ENCODE measurements at regions not wholly inside any gene's neighbourhood (a gene's known extent, or its start where the extent isn't known, plus 50 kb on each side); places are given as distances from the start of the nearest gene placed in this dataset.

- Histone ChIP-seq H3K4me3 (IDR thresholded peaks at IDR 0.05; ENCODE audit: insufficient read depth, low read depth, low read length) (no peak overlapping the region), H3K36me3 (ENCODE audit: insufficient read depth) (no peaks in the 10 kb centered on the region), H3K4me1 (ENCODE audit: low read depth, poor library complexity, severe bottlenecking) (no peaks in the 10 kb centered on the region), H3K9ac (no peak overlapping the region), H4K20me1 (ENCODE audit: insufficient read depth) (no peaks in the 10 kb centered on the region), H3K79me2 (ENCODE audit: insufficient read depth, low read depth) (no peaks in the 10 kb centered on the region), H2AFZ (ENCODE audit: low read depth) (no peak overlapping the region), H3K4me2 (no peak overlapping the region), H3K27me3 (ENCODE audit: insufficient read depth, low read depth) (no peaks in the 10 kb centered on the region), H3K27ac (no peak overlapping the region)
- TF ChIP-seq, protein P1, sequence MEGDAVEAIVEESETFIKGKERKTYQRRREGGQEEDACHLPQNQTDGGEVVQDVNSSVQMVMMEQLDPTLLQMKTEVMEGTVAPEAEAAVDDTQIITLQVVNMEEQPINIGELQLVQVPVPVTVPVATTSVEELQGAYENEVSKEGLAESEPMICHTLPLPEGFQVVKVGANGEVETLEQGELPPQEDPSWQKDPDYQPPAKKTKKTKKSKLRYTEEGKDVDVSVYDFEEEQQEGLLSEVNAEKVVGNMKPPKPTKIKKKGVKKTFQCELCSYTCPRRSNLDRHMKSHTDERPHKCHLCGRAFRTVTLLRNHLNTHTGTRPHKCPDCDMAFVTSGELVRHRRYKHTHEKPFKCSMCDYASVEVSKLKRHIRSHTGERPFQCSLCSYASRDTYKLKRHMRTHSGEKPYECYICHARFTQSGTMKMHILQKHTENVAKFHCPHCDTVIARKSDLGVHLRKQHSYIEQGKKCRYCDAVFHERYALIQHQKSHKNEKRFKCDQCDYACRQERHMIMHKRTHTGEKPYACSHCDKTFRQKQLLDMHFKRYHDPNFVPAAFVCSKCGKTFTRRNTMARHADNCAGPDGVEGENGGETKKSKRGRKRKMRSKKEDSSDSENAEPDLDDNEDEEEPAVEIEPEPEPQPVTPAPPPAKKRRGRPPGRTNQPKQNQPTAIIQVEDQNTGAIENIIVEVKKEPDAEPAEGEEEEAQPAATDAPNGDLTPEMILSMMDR (conservative IDR thresholded peaks at IDR 0.05; ENCODE audit: low read depth, low read length) = no peak
Observed at GRCh38 chr18:41853280-41853679, 101.8 kb upstream of the PIK3C3 start.

- no peaks in the 10 kb centered on the region for H3K36me3 ChIP-seq (ENCODE audit: insufficient read depth)
- H3K4me2 ChIP-seq = no peak overlapping the region
- no peak overlapping the region for H3K27ac ChIP-seq
- H3K4me1 ChIP-seq (ENCODE audit: low read depth, poor library complexity, severe bottlenecking) = no peaks in the 10 kb centered on the region
- H2AFZ ChIP-seq (ENCODE audit: low read depth) = no peak overlapping the region
- H3K9ac ChIP-seq = no peak overlapping the region
- no peaks in the 10 kb centered on the region for H4K20me1 ChIP-seq (ENCODE audit: insufficient read depth)
- TF ChIP-seq, protein P1 (conservative IDR thresholded peaks at IDR 0.05; ENCODE audit: low read depth, low read length) = no peak
- H3K4me3 ChIP-seq (IDR thresholded peaks at IDR 0.05; ENCODE audit: insufficient read depth, low read depth, low read length) = no peak overlapping the region
- H3K27me3 ChIP-seq (ENCODE audit: insufficient read depth, low read depth) = no peaks in the 10 kb centered on the region
- no peaks in the 10 kb centered on the region for H3K79me2 ChIP-seq (ENCODE audit: insufficient read depth, low read depth)
Observed at GRCh38 chr18:41850781-41851180, 104.3 kb upstream of the PIK3C3 start.

GRCh38 chr18:41849632-41850031 is 105.4 kb upstream of the PIK3C3 start:
- Histone ChIP-seq H3K9ac (no peak overlapping the region), H3K4me1 (ENCODE audit: low read depth, poor library complexity, severe bottlenecking) (no peaks in the 10 kb centered on the region), H3K4me2 (no peak overlapping the region), H3K4me3 (IDR thresholded peaks at IDR 0.05; ENCODE audit: insufficient read depth, low read depth, low read length) (no peak overlapping the region), H2AFZ (ENCODE audit: low read depth) (no peak overlapping the region), H3K27ac (no peak overlapping the region), H4K20me1 (ENCODE audit: insufficient read depth) (no peaks in the 10 kb centered on the region), H3K36me3 (ENCODE audit: insufficient read depth) (no peaks in the 10 kb centered on the region), H3K79me2 (ENCODE audit: insufficient read depth, low read depth) (no peaks in the 10 kb centered on the region), H3K27me3 (ENCODE audit: insufficient read depth, low read depth) (no peaks in the 10 kb centered on the region)
- TF ChIP-seq, protein P1 (conservative IDR thresholded peaks at IDR 0.05; ENCODE audit: low read depth, low read length) = no peak

DNA sequence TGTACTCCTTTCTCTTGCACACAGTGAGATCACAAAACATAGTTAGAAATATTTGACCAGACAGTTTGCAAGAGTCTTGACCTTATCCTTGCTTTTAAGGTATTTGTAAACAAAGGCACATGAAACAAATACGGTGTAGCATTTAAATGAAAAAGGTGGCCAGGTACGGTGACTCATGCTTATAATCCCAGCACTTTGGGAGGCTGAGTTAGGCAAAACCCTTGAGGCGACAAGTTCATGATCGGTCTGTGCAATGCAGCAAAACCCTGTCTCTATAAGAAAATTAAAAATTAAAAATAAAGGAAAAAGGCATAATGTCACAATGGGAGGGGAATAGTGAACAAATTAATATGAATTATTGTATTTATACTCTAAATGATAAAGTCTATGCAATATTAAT is 109.5 kb upstream of the PIK3C3 start:
- H3K9ac ChIP-seq = no peak overlapping the region
- no peak overlapping the region for H3K4me2 ChIP-seq
- no peak overlapping the region for H3K4me3 ChIP-seq (IDR thresholded peaks at IDR 0.05; ENCODE audit: insufficient read depth, low read depth, low read length)
- H3K4me1 ChIP-seq (ENCODE audit: low read depth, poor library complexity, severe bottlenecking) = no peaks in the 10 kb centered on the region
- H2AFZ ChIP-seq (ENCODE audit: low read depth) = no peak overlapping the region
- no peaks in the 10 kb centered on the region for H3K27me3 ChIP-seq (ENCODE audit: insufficient read depth, low read depth)
- H3K79me2 ChIP-seq (ENCODE audit: insufficient read depth, low read depth) = no peaks in the 10 kb centered on the region
- H3K36me3 ChIP-seq (ENCODE audit: insufficient read depth) = no peaks in the 10 kb centered on the region
- no peaks in the 10 kb centered on the region for H4K20me1 ChIP-seq (ENCODE audit: insufficient read depth)
- no peak overlapping the region for H3K27ac ChIP-seq
- TF ChIP-seq, protein P1 (conservative IDR thresholded peaks at IDR 0.05; ENCODE audit: low read depth, low read length) = no peak
